IMR-90 (cell line): ENCODE measurements at regions not wholly inside any gene's neighbourhood (a gene's known extent, or its start where the extent isn't known, plus 50 kb on each side); places are given as distances from the start of the nearest gene placed in this dataset.

Source experiments
- CEBPB ChIP-seq: IDR thresholded peaks from 2 replicates; pipeline ENCODE4 v1.6.1; 2012; ENCODE audit warnings: low read depth, low read length, improper control_type of control experiment
- CHD1 ChIP-seq: IDR thresholded peaks from 2 replicates; pipeline ENCODE4 v1.6.1; 2012; ENCODE audit warnings: low read depth, low read length, improper control_type of control experiment
- MAFK ChIP-seq: IDR thresholded peaks from 2 replicates; pipeline ENCODE4 v1.6.1; 2012; ENCODE audit warnings: low read depth, low read length, improper control_type of control experiment
- POLR2A ChIP-seq: IDR thresholded peaks from 2 replicates; pipeline ENCODE4 v1.6.1; 2012; ENCODE audit warnings: mild to moderate bottlenecking, low read depth, low read length
- SMC3 ChIP-seq: fragments of 150-350 bp; IDR thresholded peaks from 2 replicates; pipeline ENCODE4 v1.6.1; 2016; ENCODE audit warnings: low read depth, mild to moderate bottlenecking, antibody characterized with exemption, low read length, moderate library complexity
- TF ChIP-seq, protein P1 (sequence below): conservative IDR thresholded peaks from 2 replicates; pipeline ENCODE4 v1.5.1; 2012; ENCODE audit warnings: mild to moderate bottlenecking, low read depth, low read length, improper control_type of control experiment
- TF ChIP-seq, protein P2 (sequence below): fragments of 150-350 bp; IDR thresholded peaks from 2 replicates; pipeline ENCODE4 v1.6.1; 2017; ENCODE audit warnings: mild to moderate bottlenecking, antibody characterized with exemption, low read length, low read depth

DNA sequence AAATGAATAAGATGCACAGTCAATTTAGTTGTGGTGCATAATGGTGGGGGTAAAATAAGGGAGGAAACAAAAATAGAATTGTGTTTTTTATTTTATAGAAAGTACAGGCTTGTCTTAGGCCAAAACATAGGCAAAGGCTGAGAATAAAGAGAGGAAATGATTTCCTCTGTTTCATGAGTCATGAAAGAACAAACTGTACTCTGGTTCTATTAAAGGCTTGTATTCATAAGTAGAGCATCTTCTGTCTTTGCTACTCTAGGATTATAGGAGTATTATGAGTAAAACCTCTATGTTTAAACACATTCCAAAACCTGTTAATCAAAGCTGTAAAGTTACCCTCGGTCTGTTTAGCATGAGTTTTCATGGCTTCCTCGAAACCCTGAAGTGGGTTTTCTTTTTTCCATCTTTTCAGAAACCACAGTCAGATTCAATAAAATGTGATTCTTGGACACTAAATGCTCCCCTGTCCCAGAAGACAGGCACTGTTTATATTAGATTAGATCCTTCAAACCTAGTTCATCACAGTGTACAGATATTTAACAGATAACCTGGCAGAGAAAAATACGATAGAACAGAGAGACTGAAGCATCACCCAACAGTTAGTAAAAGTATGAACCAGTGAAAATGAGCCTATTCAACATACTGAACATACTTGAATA lies 473.9 kb upstream of the CYLC2 start:
- TF ChIP-seq, protein P1, sequence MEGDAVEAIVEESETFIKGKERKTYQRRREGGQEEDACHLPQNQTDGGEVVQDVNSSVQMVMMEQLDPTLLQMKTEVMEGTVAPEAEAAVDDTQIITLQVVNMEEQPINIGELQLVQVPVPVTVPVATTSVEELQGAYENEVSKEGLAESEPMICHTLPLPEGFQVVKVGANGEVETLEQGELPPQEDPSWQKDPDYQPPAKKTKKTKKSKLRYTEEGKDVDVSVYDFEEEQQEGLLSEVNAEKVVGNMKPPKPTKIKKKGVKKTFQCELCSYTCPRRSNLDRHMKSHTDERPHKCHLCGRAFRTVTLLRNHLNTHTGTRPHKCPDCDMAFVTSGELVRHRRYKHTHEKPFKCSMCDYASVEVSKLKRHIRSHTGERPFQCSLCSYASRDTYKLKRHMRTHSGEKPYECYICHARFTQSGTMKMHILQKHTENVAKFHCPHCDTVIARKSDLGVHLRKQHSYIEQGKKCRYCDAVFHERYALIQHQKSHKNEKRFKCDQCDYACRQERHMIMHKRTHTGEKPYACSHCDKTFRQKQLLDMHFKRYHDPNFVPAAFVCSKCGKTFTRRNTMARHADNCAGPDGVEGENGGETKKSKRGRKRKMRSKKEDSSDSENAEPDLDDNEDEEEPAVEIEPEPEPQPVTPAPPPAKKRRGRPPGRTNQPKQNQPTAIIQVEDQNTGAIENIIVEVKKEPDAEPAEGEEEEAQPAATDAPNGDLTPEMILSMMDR = no peak
- no peak for TF ChIP-seq POLR2A
- TF ChIP-seq, protein P2, sequence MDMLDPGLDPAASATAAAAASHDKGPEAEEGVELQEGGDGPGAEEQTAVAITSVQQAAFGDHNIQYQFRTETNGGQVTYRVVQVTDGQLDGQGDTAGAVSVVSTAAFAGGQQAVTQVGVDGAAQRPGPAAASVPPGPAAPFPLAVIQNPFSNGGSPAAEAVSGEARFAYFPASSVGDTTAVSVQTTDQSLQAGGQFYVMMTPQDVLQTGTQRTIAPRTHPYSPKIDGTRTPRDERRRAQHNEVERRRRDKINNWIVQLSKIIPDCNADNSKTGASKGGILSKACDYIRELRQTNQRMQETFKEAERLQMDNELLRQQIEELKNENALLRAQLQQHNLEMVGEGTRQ = no peak
- no peak for TF ChIP-seq SMC3
- no peak for TF ChIP-seq MAFK
- no peak for TF ChIP-seq CEBPB
- no peak for TF ChIP-seq CHD1
